Calu3 (cell line): ENCODE measurements at regions not wholly inside any gene's neighbourhood (a gene's known extent, or its start where the extent isn't known, plus 50 kb on each side); places are given as distances from the start of the nearest gene placed in this dataset.

Source experiments
- BruUV-seq: library from RNA; stranded (reverse); fragments of 400-500 nt; replicated peaks from 2 replicates; lab custom pipeline; 2021; lab: Mats Ljungman, UMichigan
- CTCF ChIA-PET: fragments of 300-600 bp; sonication (Branson Sonifier 250); formaldehyde crosslinking; loops from one replicate; lab custom pipeline; 2022; ENCODE audit warnings: antibody characterized with exemption; lab: Charles Lee
- DNase-seq: peaks from one replicate; pipeline ENCODE4 v3.0.0; 2022
- H3K27ac Mint-ChIP-seq: one replicate; pipeline ENCODE4 v1.8.0; 2022; ENCODE audit warnings: mixed read lengths; ENCODE audit not compliant: unreplicated experiment
- H3K27me3 Mint-ChIP-seq: one replicate; pipeline ENCODE4 v1.8.0; 2022; ENCODE audit warnings: mixed read lengths; ENCODE audit not compliant: unreplicated experiment
- H3K36me3 Mint-ChIP-seq: one replicate; pipeline ENCODE4 v1.8.0; 2022; ENCODE audit warnings: mild to moderate bottlenecking, moderate library complexity, mixed read lengths; ENCODE audit not compliant: insufficient read depth, unreplicated experiment
- H3K4me1 Mint-ChIP-seq: one replicate; pipeline ENCODE4 v1.8.0; 2022; ENCODE audit warnings: mild to moderate bottlenecking, low read depth, mixed read lengths; ENCODE audit not compliant: unreplicated experiment
- H3K4me3 Mint-ChIP-seq: one replicate; pipeline ENCODE4 v1.8.0; 2022; ENCODE audit warnings: mild to moderate bottlenecking, low read depth, moderate library complexity, mixed read lengths; ENCODE audit not compliant: unreplicated experiment
- H3K9me3 Mint-ChIP-seq: one replicate; pipeline ENCODE4 v1.8.0; 2022; ENCODE audit warnings: low read depth, mixed read lengths; ENCODE audit not compliant: unreplicated experiment
- CTCF ChIP-seq: fragments of 200-600 bp; IDR thresholded peaks from one replicate; pipeline ENCODE4 v1.8.0; 2022; ENCODE audit warnings: antibody characterized with exemption; ENCODE audit not compliant: unreplicated experiment
- intact Hi-C: fragments of 100-400 bp; cut with micrococcal nuclease; formaldehyde crosslinking; loops from one replicate; pipeline ENCODE4 v1.10.0; 2022; ENCODE audit not compliant: unreplicated experiment

GRCh38 chr14:106802413-106803364 lies 1276.3 kb downstream of the TMEM121 start:
- CTCF ChIA-PET, result interaction anchor here (0.7 to 1.7 kb wide), 2 partner anchors 70 to 75 kb away, joined by 3 to 6 read pairs; no protein-coding TSS in a partner anchor
- Mint-ChIP-seq H3K27ac (no peak overlapping the region), H3K4me3 (no peak overlapping the region), H3K4me1 (no peaks in the 10 kb centered on the region), H3K36me3 (no peaks in the 10 kb centered on the region), H3K9me3 (no peaks in the 10 kb centered on the region), H3K27me3 (peaks cover 28% of the 10 kb centered on the region)
- peak; percentile 76 for DNase-seq
- intact Hi-C loops, result no loop called here
- no TSS peak for BruUV-seq
- TF ChIP-seq CTCF, result no peak

DNA sequence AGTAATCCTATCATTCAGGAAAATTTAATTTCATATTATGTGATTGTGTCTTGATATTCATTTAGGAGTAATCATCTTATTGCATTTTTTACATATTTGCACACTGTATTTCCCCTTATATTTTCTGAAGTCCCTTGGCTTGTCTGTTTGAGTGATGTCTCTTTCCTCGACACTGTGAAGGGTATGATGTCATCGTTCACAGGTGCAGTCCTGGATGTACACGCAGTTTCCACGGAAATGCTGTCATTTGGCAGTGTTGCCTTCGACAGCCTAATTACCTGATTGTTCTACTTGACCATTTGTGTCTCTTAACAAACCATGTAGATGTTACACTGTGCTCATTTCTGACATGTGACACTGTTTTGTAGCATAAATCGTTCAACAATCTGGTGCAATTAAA lies 1277.0 kb downstream of the TMEM121 start:
- intact Hi-C loops, result no loop called here
- no peak for DNase-seq
- no TSS peak for BruUV-seq
- CTCF ChIA-PET, result interaction anchor here (0.5 to 1.7 kb wide), 3 partner anchors 27 to 69 kb away, joined by 3 to 10 read pairs (median 6); no protein-coding TSS in a partner anchor
- Mint-ChIP-seq H3K27me3 (peaks cover 23% of the 10 kb centered on the region), H3K9me3 (no peaks in the 10 kb centered on the region), H3K4me3 (no peak overlapping the region), H3K4me1 (no peaks in the 10 kb centered on the region), H3K36me3 (no peaks in the 10 kb centered on the region), H3K27ac (no peak overlapping the region)
- no peak for TF ChIP-seq CTCF

- Mint-ChIP-seq H3K36me3 (no peaks in the 10 kb centered on the region), H3K4me3 (no peak overlapping the region), H3K9me3 (no peaks in the 10 kb centered on the region), H3K27me3 (peaks cover 15% of the 10 kb centered on the region), H3K27ac (no peak overlapping the region), H3K4me1 (no peaks in the 10 kb centered on the region)
- BruUV-seq, result no TSS peak
- no peak for TF ChIP-seq CTCF
- CTCF ChIA-PET, result interaction anchor here (1.3 kb wide), 1 partner anchor 65 kb away, joined by 3 read pairs; no protein-coding TSS in a partner anchor
- DNase-seq, result no peak
- intact Hi-C loops, result no loop called here
Observed at GRCh38 chr14:106807493-106807892, 1281.1 kb downstream of the TMEM121 start.

DNA sequence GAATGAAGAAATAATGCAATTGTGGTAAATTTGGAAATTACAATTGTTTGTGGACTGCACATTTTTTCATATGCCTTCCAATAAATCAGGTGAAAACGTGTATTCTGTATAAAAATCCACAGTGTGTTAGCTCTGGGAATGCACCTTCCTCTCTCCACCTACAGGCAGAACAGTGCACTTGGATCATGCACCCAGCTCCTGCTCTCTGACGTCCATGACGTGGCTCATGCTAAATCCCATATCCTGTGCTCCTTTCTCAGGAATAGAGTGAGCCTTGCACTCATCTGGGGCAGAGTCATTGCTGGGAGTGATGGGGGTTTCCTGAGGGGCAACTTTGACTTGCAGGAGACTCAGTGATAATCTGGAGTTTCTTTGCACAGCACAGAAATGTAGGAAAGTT lies 1282.1 kb downstream of the TMEM121 start:
- DNase-seq, result no peak
- CTCF ChIA-PET, result interaction anchor here (1.3 kb wide), 1 partner anchor 64 kb away, joined by 3 read pairs; no protein-coding TSS in a partner anchor
- Mint-ChIP-seq H3K36me3 (no peaks in the 10 kb centered on the region), H3K4me3 (no peak overlapping the region), H3K9me3 (no peaks in the 10 kb centered on the region), H3K27me3 (peaks cover 5% of the 10 kb centered on the region), H3K27ac (no peak overlapping the region), H3K4me1 (no peaks in the 10 kb centered on the region)
- TF ChIP-seq CTCF, result peak; percentile 19
- intact Hi-C loops, result no loop called here
- BruUV-seq, result no TSS peak
